PC-9 (cell line): ENCODE measurements at regions not wholly inside any gene's neighbourhood (a gene's known extent, or its start where the extent isn't known, plus 50 kb on each side); places are given as distances from the start of the nearest gene placed in this dataset.
"Not testable (repeated sequence)": the region's sequence is repeated elsewhere in the genome, so short reads cannot be mapped to it uniquely, and the experiment has no call there.

Experiments
- BruUV-seq: library from RNA; stranded (reverse); fragments of 400-500 nt; replicated peaks from 2 replicates; lab custom pipeline; 2021; lab: Mats Ljungman, UMichigan
- CTCF ChIA-PET: fragments of 300-600 bp; sonication (Branson Sonifier 250); formaldehyde crosslinking; loops from one replicate; lab custom pipeline; 2022; ENCODE audit warnings: antibody characterized with exemption; lab: Charles Lee
- POLR2A ChIA-PET: fragments of 300-600 bp; sonication (Branson Sonifier 250); formaldehyde crosslinking; loops from one replicate; lab custom pipeline; 2022; ENCODE audit warnings: antibody characterized with exemption; ENCODE audit not compliant: unreplicated experiment; lab: Charles Lee
- DNase-seq, 2 experiments: peaks; one replicate each; pipeline versions ENCODE4 v3.0.0 to v3.0.0-alpha.2; 2015 to 2022; ENCODE audit warnings: mixed read lengths in 1 of 2
- H2AFZ ChIP-seq: fragments of 200-600 bp; sonication (generic); 2 replicates; pipeline ENCODE4 v1.8.1; 2017; ENCODE audit warnings: antibody characterized with exemption
- H3F3A ChIP-seq: fragments of 200-600 bp; sonication (generic); 2 replicates; pipeline ENCODE4 v1.8.1; 2017; ENCODE audit warnings: antibody characterized with exemption, mild to moderate bottlenecking, low read depth; ENCODE audit not compliant: insufficient read depth
- H3K27ac ChIP-seq: fragments of 200-600 bp; sonication (generic); 2 replicates; pipeline ENCODE4 v1.6.1; 2016; ENCODE audit warnings: mixed run types
- H3K27me3 ChIP-seq: fragments of 200-600 bp; sonication (generic); 2 replicates; pipeline ENCODE4 v1.6.1; 2016; ENCODE audit warnings: low read depth, mixed run types; ENCODE audit not compliant: insufficient read depth
- H3K36me3 ChIP-seq: fragments of 200-600 bp; sonication (generic); 2 replicates; pipeline ENCODE4 v1.6.1; 2016; ENCODE audit warnings: low read depth, mixed run types
- H3K4me1 ChIP-seq: fragments of 200-600 bp; sonication (generic); replicated peaks from 2 replicates; pipeline ENCODE4 v1.6.1; 2016; ENCODE audit warnings: mixed run types; ENCODE audit not compliant: insufficient read depth
- H3K4me2 ChIP-seq: fragments of 200-600 bp; sonication (generic); 2 replicates; pipeline ENCODE4 v1.6.1; 2017; ENCODE audit warnings: mixed run types
- H3K4me3 ChIP-seq: fragments of 200-600 bp; sonication (generic); 2 replicates; pipeline ENCODE4 v1.6.1; 2016; ENCODE audit warnings: mixed run types
- H3K79me2 ChIP-seq: fragments of 200-600 bp; sonication (generic); 2 replicates; pipeline ENCODE4 v1.6.1; 2017; ENCODE audit warnings: low read depth, mixed run types
- H3K9me2 ChIP-seq: fragments of 200-600 bp; sonication (generic); 2 replicates; pipeline ENCODE4 v1.8.1; 2017; ENCODE audit warnings: mild to moderate bottlenecking; ENCODE audit not compliant: insufficient read depth
- H3K9me3 ChIP-seq: fragments of 200-600 bp; sonication (generic); 2 replicates; pipeline ENCODE4 v1.8.1; 2016; ENCODE audit warnings: low read depth; ENCODE audit not compliant: insufficient read depth
- H4K20me1 ChIP-seq: fragments of 200-600 bp; sonication (generic); 2 replicates; pipeline ENCODE4 v1.8.1; 2017; ENCODE audit not compliant: insufficient read depth
- EZH2 ChIP-seq: fragments of 200-600 bp; sonication (generic); IDR thresholded peaks from 2 replicates; pipeline ENCODE4 v1.8.0; 2017; ENCODE audit warnings: antibody characterized with exemption, low read depth
- intact Hi-C: fragments of 100-400 bp; cut with micrococcal nuclease; formaldehyde crosslinking; loops from one replicate; pipeline ENCODE4 v1.10.0; 2022; ENCODE audit not compliant: unreplicated experiment
- TF ChIP-seq, protein P1 (sequence below): fragments of 200-600 bp; sonication (generic); conservative IDR thresholded peaks from 2 replicates; pipeline ENCODE4 v1.6.1; 2017; ENCODE audit warnings: mixed run types, antibody characterized with exemption, mild to moderate bottlenecking, moderate library complexity

- ChIA-PET CTCF (no interaction called here), POLR2A (no interaction called here)
- H3K79me2 ChIP-seq: no peaks in the 10 kb centered on the region
- DNase-seq: no peak
- intact Hi-C loops: loop anchor here (10.0 kb wide), 1 partner anchor 1501 kb away; no protein-coding TSS in a partner anchor
- H3K9me3 ChIP-seq: no peaks in the 10 kb centered on the region
- no peak overlapping the region for H3K27ac ChIP-seq
- no peaks in the 10 kb centered on the region for H3F3A ChIP-seq
- H3K4me1 ChIP-seq: no peaks in the 10 kb centered on the region
- H3K4me3 ChIP-seq: no peak overlapping the region
- no peak overlapping the region for H3K4me2 ChIP-seq
- H3K9me2 ChIP-seq: no peaks in the 10 kb centered on the region
- no peak overlapping the region for H2AFZ ChIP-seq
- BruUV-seq: no TSS peak
- TF ChIP-seq, protein P1, sequence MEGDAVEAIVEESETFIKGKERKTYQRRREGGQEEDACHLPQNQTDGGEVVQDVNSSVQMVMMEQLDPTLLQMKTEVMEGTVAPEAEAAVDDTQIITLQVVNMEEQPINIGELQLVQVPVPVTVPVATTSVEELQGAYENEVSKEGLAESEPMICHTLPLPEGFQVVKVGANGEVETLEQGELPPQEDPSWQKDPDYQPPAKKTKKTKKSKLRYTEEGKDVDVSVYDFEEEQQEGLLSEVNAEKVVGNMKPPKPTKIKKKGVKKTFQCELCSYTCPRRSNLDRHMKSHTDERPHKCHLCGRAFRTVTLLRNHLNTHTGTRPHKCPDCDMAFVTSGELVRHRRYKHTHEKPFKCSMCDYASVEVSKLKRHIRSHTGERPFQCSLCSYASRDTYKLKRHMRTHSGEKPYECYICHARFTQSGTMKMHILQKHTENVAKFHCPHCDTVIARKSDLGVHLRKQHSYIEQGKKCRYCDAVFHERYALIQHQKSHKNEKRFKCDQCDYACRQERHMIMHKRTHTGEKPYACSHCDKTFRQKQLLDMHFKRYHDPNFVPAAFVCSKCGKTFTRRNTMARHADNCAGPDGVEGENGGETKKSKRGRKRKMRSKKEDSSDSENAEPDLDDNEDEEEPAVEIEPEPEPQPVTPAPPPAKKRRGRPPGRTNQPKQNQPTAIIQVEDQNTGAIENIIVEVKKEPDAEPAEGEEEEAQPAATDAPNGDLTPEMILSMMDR: no peak
- no peak for TF ChIP-seq EZH2
- no peaks in the 10 kb centered on the region for H4K20me1 ChIP-seq
- no peaks in the 10 kb centered on the region for H3K36me3 ChIP-seq
- H3K27me3 ChIP-seq: no peaks in the 10 kb centered on the region
These were observed 774.4 kb downstream of the SI start for GRCh38 chr3:164303894-164304293.

DNA sequence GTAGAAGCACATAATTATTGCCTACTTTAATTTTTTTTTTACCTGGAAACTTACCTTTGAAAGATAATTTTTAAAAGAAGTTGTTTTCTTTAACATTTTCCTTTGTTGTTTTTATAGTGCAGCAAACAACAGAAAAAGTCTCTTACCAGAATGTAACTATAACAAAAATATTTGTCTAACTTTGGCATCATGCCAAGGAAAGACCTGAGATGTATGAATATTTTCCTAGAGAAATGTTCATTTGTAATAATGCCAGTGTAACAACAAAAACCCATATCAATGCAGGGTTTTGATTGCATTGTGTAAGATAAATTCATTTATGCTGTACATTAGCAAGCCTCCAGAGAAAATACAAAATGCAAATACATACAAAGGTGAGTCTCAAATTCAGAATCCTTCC is 775.7 kb downstream of the SI start:
- no peak overlapping the region for H3K4me2 ChIP-seq
- H2AFZ ChIP-seq: no peak overlapping the region
- H3K27me3 ChIP-seq: no peaks in the 10 kb centered on the region
- H3K4me3 ChIP-seq: no peak overlapping the region
- POLR2A ChIA-PET: no interaction called here
- no peak overlapping the region for H3K27ac ChIP-seq
- CTCF ChIA-PET: no interaction called here
- no peaks in the 10 kb centered on the region for H3K36me3 ChIP-seq
- no peaks in the 10 kb centered on the region for H4K20me1 ChIP-seq
- TF ChIP-seq EZH2: no peak
- TF ChIP-seq, protein P1: no peak
- no peaks in the 10 kb centered on the region for H3F3A ChIP-seq
- no peaks in the 10 kb centered on the region for H3K9me2 ChIP-seq
- H3K9me3 ChIP-seq: no peaks in the 10 kb centered on the region
- H3K4me1 ChIP-seq: no peaks in the 10 kb centered on the region
- no peaks in the 10 kb centered on the region for H3K79me2 ChIP-seq
- no TSS peak for BruUV-seq
- DNase-seq: no peak
- intact Hi-C loops: loop anchor here (10.0 kb wide), 1 partner anchor 1502 kb away; no protein-coding TSS in a partner anchor

GRCh38 chr3:164291486-164291885 is 786.8 kb downstream of the SI start:
- H3K4me1 ChIP-seq, H3K27ac ChIP-seq, intact Hi-C loops, DNase-seq, CTCF ChIA-PET, H3K4me2 ChIP-seq, H4K20me1 ChIP-seq, H3K79me2 ChIP-seq, POLR2A ChIA-PET, H3K27me3 ChIP-seq, H3K4me3 ChIP-seq, H3K36me3 ChIP-seq, H3F3A ChIP-seq, BruUV-seq, H3K9me2 ChIP-seq, H2AFZ ChIP-seq, H3K9me3 ChIP-seq: not testable (repeated sequence)

GRCh38 chr3:164278550-164278949 is 799.7 kb downstream of the SI start:
- Histone ChIP-seq H3K9me3 (no peaks in the 10 kb centered on the region), H2AFZ (no peak overlapping the region), H3K9me2 (no peaks in the 10 kb centered on the region), H3K79me2 (no peaks in the 10 kb centered on the region), H3K27ac (no peak overlapping the region), H3K4me2 (no peak overlapping the region), H3K4me3 (no peak overlapping the region), H3K4me1 (no peaks in the 10 kb centered on the region), H3K27me3 (no peaks in the 10 kb centered on the region), H3F3A (no peaks in the 10 kb centered on the region), H3K36me3 (no peaks in the 10 kb centered on the region), H4K20me1 (no peaks in the 10 kb centered on the region)
- intact Hi-C loops: no loop called here
- BruUV-seq: no TSS peak
- DNase-seq: no peak
- ChIA-PET CTCF (no interaction called here), POLR2A (no interaction called here)
- no peak for TF ChIP-seq EZH2
